CD4-positive, alpha-beta T cell (primary cell): ENCODE measurements at regions not wholly inside any gene's neighbourhood (a gene's known extent, or its start where the extent isn't known, plus 50 kb on each side); places are given as distances from the start of the nearest gene placed in this dataset.

Experiments
- ATAC-seq: fragments of 200-7000 bp; cut with Tn5 transposase; one replicate; pipeline ENCODE4 v1.10.0; 2022; ENCODE audit warnings: mild to moderate bottlenecking; ENCODE audit not compliant: poor library complexity
- CTCF ChIA-PET: fragments of 350-600 bp; sonication (Branson Sonifier 250); formaldehyde crosslinking; loops from one replicate; lab custom pipeline; 2021; ENCODE audit warnings: antibody characterized with exemption, inconsistent platforms; lab: Charles Lee
- POLR2A ChIA-PET: fragments of 350-600 bp; sonication (Branson Sonifier 250); formaldehyde crosslinking; loops from one replicate; lab custom pipeline; 2021; ENCODE audit warnings: antibody characterized with exemption, inconsistent platforms; lab: Charles Lee
- DNase-seq, 14 experiments: peaks; one replicate each; pipeline ENCODE4 v3.0.0-alpha.2; 2013 to 2020; ENCODE audit warnings: mixed read lengths in 2 of 14
- H3K27ac ChIP-seq, 2 donors: one replicate each; pipeline versions ENCODE4 v1.5.1 to v1.7.0; 2013; ENCODE audit warnings: low read length in 2 of 2, low read depth in 1 of 2, mild to moderate bottlenecking in 1 of 2
- H3K27me3 ChIP-seq, 2 experiments: 1 replicate in 1 of 2; 2 replicates in 1 of 2; pipeline versions ENCODE4 v1.6.1 to v1.7.0; 2013; ENCODE audit warnings: low read length in 2 of 2, control low read depth in 1 of 2, mild to moderate bottlenecking in 1 of 2, moderate library complexity in 1 of 2; ENCODE audit not compliant: insufficient read depth in 2 of 2, control insufficient read depth in 1 of 2
- H3K36me3 ChIP-seq: one replicate; pipeline ENCODE4 v1.6.1; 2013; ENCODE audit warnings: low read length, control low read depth; ENCODE audit not compliant: insufficient read depth
- H3K4me1 ChIP-seq: one replicate; pipeline ENCODE4 v1.6.1; 2013; ENCODE audit warnings: low read length, control low read depth; ENCODE audit not compliant: insufficient read depth
- H3K4me3 ChIP-seq: one replicate; pipeline ENCODE4 v1.5.1; 2013; ENCODE audit warnings: mild to moderate bottlenecking, low read length, moderate library complexity
- H3K9me3 ChIP-seq, 2 experiments: 1 replicate in 1 of 2; 2 replicates in 1 of 2; pipeline versions ENCODE4 v1.6.1 to v1.7.0; 2013; ENCODE audit warnings: low read length in 2 of 2, mild to moderate bottlenecking in 2 of 2, control low read depth in 1 of 2, moderate library complexity in 1 of 2; ENCODE audit not compliant: control insufficient read depth in 1 of 2, insufficient read depth in 1 of 2
- H3K27ac Mint-ChIP-seq: one replicate; pipeline ENCODE4 v1.8.0; 2020; ENCODE audit warnings: mixed read lengths
- H3K27me3 Mint-ChIP-seq: one replicate; pipeline ENCODE4 v1.8.0; 2021; ENCODE audit warnings: mixed read lengths
- H3K36me3 Mint-ChIP-seq: one replicate; pipeline ENCODE4 v1.8.0; 2021; ENCODE audit warnings: low read depth, mixed read lengths
- H3K4me1 Mint-ChIP-seq: one replicate; pipeline ENCODE4 v1.8.0; 2021; ENCODE audit warnings: low read depth, mixed read lengths
- H3K4me3 Mint-ChIP-seq: one replicate; pipeline ENCODE4 v1.8.0; 2020; ENCODE audit warnings: mild to moderate bottlenecking, mixed read lengths
- H3K9me3 Mint-ChIP-seq: one replicate; pipeline ENCODE4 v1.8.0; 2020; ENCODE audit warnings: mixed read lengths
- CTCF ChIP-seq: fragments of 200-600 bp; IDR thresholded peaks from one replicate; pipeline ENCODE4 v1.8.0; 2022; ENCODE audit warnings: antibody characterized with exemption, mild to moderate bottlenecking
- intact Hi-C, 2 experiments: fragments of 100-400 bp; cut with DNase I in 1 of 2; cut with micrococcal nuclease in 1 of 2; formaldehyde crosslinking; loops; one replicate each; pipeline versions ENCODE4 v1.15.1 to v1.9.0; 2023 to 2025; cut with DNase I, micrococcal nuclease

GRCh38 chr4:179291657-179292056 is 1849.4 kb upstream of the AGA start:
- Mint-ChIP-seq H3K9me3 (peaks cover 8% of the 10 kb centered on the region), H3K36me3 (no peaks in the 10 kb centered on the region), H3K27me3 (no peaks in the 10 kb centered on the region), H3K4me3 (no peak overlapping the region), H3K4me1 (no peaks in the 10 kb centered on the region), H3K27ac (no peak overlapping the region)
- no peak for TF ChIP-seq CTCF
- POLR2A ChIA-PET: no interaction called here
- CTCF ChIA-PET: no interaction called here
- intact Hi-C loops: no loop called here
- Histone ChIP-seq H3K36me3 (no peaks in the 10 kb centered on the region), H3K27me3 (no peaks in the 10 kb centered on the region), H3K4me3 (no peak overlapping the region), H3K27ac (no peak overlapping the region), H3K9me3 (peaks cover 0 to 2% of the 10 kb centered on the region in 2 experiments), H3K4me1 (no peaks in the 10 kb centered on the region)
- no peak for ATAC-seq
- no peak for DNase-seq

GRCh38 chr4:179292468-179292867 is 1850.2 kb upstream of the AGA start:
- intact Hi-C loops: no loop called here
- no peaks in the 10 kb centered on the region for H3K4me1 ChIP-seq
- Mint-ChIP-seq H3K36me3 (no peaks in the 10 kb centered on the region), H3K4me1 (no peaks in the 10 kb centered on the region), H3K27me3 (no peaks in the 10 kb centered on the region), H3K27ac (no peak overlapping the region), H3K4me3 (no peak overlapping the region), H3K9me3 (peaks cover 7% of the 10 kb centered on the region)
- DNase-seq (no peak), ATAC-seq (no peak)
- CTCF ChIA-PET: no interaction called here
- no peaks in the 10 kb centered on the region for H3K9me3 ChIP-seq
- TF ChIP-seq CTCF: no peak
- no peaks in the 10 kb centered on the region for H3K36me3 ChIP-seq
- no peaks in the 10 kb centered on the region for H3K27me3 ChIP-seq
- no peak overlapping the region for H3K4me3 ChIP-seq
- POLR2A ChIA-PET: no interaction called here
- H3K27ac ChIP-seq: no peak overlapping the region

DNA sequence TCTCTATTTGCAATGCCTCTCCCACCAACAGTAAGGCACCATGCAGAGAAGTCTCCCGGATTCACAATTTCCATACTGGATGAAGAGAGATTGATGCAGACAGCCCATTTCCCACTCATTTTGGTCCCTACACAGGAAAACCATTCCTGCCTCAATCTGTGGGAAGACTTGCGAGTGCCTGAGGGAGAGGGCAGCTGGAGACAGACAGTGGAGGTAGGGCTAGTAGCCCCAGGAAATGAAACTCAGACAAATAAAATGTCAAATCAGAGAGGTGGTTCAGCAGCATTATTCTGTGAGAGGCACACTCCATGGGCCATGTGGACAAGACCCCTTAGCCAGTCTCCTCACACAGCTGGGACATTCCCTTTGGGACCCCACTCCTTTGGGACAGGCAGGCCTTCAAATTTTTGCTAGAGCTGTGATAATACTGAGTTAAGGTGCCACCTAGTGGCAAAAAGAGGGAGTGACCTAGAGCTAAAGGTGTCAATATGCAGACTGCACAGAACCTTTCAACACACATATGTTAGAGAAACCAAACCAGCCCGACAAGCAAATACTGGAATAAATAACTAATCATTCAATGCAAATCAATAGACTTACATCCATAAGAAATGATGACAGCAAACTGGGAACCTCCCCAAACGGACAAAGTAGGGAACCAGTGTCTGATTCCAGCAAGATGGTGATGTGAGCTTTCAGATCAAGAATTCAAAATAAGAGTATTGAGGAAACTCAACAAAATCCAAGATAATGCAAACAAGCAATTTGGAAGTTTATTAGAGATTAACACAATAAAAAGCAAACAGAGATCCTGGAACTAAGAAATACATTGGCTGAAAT is 1865.3 kb upstream of the AGA start:
- intact Hi-C loops: no loop called here
- Mint-ChIP-seq H3K36me3 (no peaks in the 10 kb centered on the region), H3K9me3 (peaks cover 5% of the 10 kb centered on the region), H3K4me3 (no peak overlapping the region), H3K4me1 (no peaks in the 10 kb centered on the region), H3K27ac (no peak overlapping the region), H3K27me3 (no peaks in the 10 kb centered on the region)
- Histone ChIP-seq H3K9me3 (peaks cover 4% of the 10 kb centered on the region in 2 experiments), H3K27ac (no peak overlapping the region), H3K4me3 (no peak overlapping the region), H3K27me3 (no peaks in the 10 kb centered on the region), H3K36me3 (no peaks in the 10 kb centered on the region), H3K4me1 (no peaks in the 10 kb centered on the region)
- no peak for ATAC-seq
- CTCF ChIA-PET: no interaction called here
- POLR2A ChIA-PET: no interaction called here
- TF ChIP-seq CTCF: peak; percentile 23
- peak in 2 of 14 experiments; percentile 5 to 7 for DNase-seq
